MM.1S (cell line): ENCODE measurements at regions not wholly inside any gene's neighbourhood (a gene's known extent, or its start where the extent isn't known, plus 50 kb on each side); places are given as distances from the start of the nearest gene placed in this dataset.

Source experiments
- DNase-seq: peaks from one replicate; pipeline ENCODE4 v3.0.0-alpha.2; 2015
- H2AFZ ChIP-seq: fragments of 300-600 bp; sonication (generic); 2 replicates; pipeline ENCODE4 v1.6.0; 2016; ENCODE audit warnings: antibody characterized with exemption, low read length
- H3F3A ChIP-seq: fragments of 300-600 bp; sonication (generic); 2 replicates; pipeline ENCODE4 v1.6.1; 2016; ENCODE audit warnings: mild to moderate bottlenecking, antibody characterized with exemption, low read length, moderate library complexity, mixed read lengths; ENCODE audit not compliant: insufficient read depth
- H3K27ac ChIP-seq: fragments of 300-600 bp; sonication (generic); 2 replicates; pipeline ENCODE4 v1.5.1; 2016; ENCODE audit warnings: mild to moderate bottlenecking, low read length
- H3K27me3 ChIP-seq: fragments of 300-600 bp; sonication (generic); replicated peaks from 2 replicates; pipeline ENCODE4 v1.6.0; 2016; ENCODE audit warnings: low read length; ENCODE audit not compliant: insufficient read depth
- H3K36me3 ChIP-seq: fragments of 300-600 bp; sonication (generic); replicated peaks from 2 replicates; pipeline ENCODE4 v1.6.1; 2016; ENCODE audit warnings: mild to moderate bottlenecking, low read length, mixed read lengths; ENCODE audit not compliant: insufficient read depth
- H3K4me1 ChIP-seq: fragments of 300-600 bp; sonication (generic); 2 replicates; pipeline ENCODE4 v1.6.1; 2016; ENCODE audit warnings: low read length, mixed read lengths
- H3K4me2 ChIP-seq: fragments of 300-600 bp; sonication (generic); 2 replicates; pipeline ENCODE4 v1.6.0; 2016; ENCODE audit warnings: low read depth, low read length
- H3K4me3 ChIP-seq: fragments of 300-600 bp; sonication (generic); 2 replicates; pipeline ENCODE4 v1.5.1; 2016; ENCODE audit warnings: low read length, mixed read lengths
- H3K79me2 ChIP-seq: fragments of 300-600 bp; sonication (generic); 2 replicates; pipeline ENCODE4 v1.6.1; 2016; ENCODE audit warnings: mixed run types, low read length, mixed read lengths
- H3K9ac ChIP-seq: fragments of 300-600 bp; sonication (generic); 2 replicates; pipeline ENCODE4 v1.6.1; 2016; ENCODE audit warnings: low read length, mixed read lengths
- H3K9me2 ChIP-seq: fragments of 300-600 bp; sonication (generic); replicated peaks from 2 replicates; pipeline ENCODE4 v1.6.1; 2016; ENCODE audit warnings: mild to moderate bottlenecking, low read length, mixed read lengths; ENCODE audit not compliant: insufficient read depth
- H3K9me3 ChIP-seq: fragments of 300-600 bp; sonication (generic); replicated peaks from 2 replicates; pipeline ENCODE4 v1.6.1; 2016; ENCODE audit warnings: mild to moderate bottlenecking, low read length, mixed read lengths; ENCODE audit not compliant: insufficient read depth
- H4K20me1 ChIP-seq: fragments of 300-600 bp; sonication (generic); 2 replicates; pipeline ENCODE4 v1.6.1; 2016; ENCODE audit warnings: mild to moderate bottlenecking, low read length, moderate library complexity, mixed read lengths; ENCODE audit not compliant: insufficient read depth
- CTCF ChIP-seq: fragments of 300-600 bp; sonication (generic); IDR thresholded peaks from 2 replicates; pipeline ENCODE4 v1.5.1; 2016; ENCODE audit warnings: antibody characterized with exemption, low read length, mixed read lengths
- EZH2 ChIP-seq: fragments of 300-600 bp; sonication (generic); optimal IDR thresholded peaks from 2 replicates; pipeline ENCODE3; 2017; ENCODE audit warnings: low read depth, mild to moderate bottlenecking, antibody characterized with exemption, low read length, mixed read lengths
- EZH2phosphoT487 ChIP-seq: fragments of 300-600 bp; sonication (generic); IDR thresholded peaks from 2 replicates; pipeline ENCODE4 v1.6.1; 2018; ENCODE audit warnings: antibody characterized with exemption, low read length

GRCh38 chr5:167123126-167123525 lies 1168.3 kb upstream of the WWC1 start:
- Histone ChIP-seq H3K4me3 (no peak overlapping the region), H3K27ac (no peak overlapping the region), H3K36me3 (no peaks in the 10 kb centered on the region), H4K20me1 (no peaks in the 10 kb centered on the region), H2AFZ (no peak overlapping the region), H3K9me3 (no peaks in the 10 kb centered on the region), H3K27me3 (no peaks in the 10 kb centered on the region), H3F3A (no peaks in the 10 kb centered on the region), H3K9me2 (no peaks in the 10 kb centered on the region), H3K4me1 (no peaks in the 10 kb centered on the region), H3K9ac (no peak overlapping the region), H3K4me2 (no peak overlapping the region), H3K79me2 (no peaks in the 10 kb centered on the region)
- no peak for TF ChIP-seq CTCF
- TF ChIP-seq EZH2phosphoT487: no peak
- TF ChIP-seq EZH2: no peak
- DNase-seq: no peak

GRCh38 chr5:167128581-167128980 lies 1162.9 kb upstream of the WWC1 start:
- Histone ChIP-seq H3K4me1 (no peaks in the 10 kb centered on the region), H3F3A (no peaks in the 10 kb centered on the region), H3K4me2 (no peak overlapping the region), H3K9me2 (no peaks in the 10 kb centered on the region), H3K4me3 (no peak overlapping the region), H3K79me2 (no peaks in the 10 kb centered on the region), H3K9ac (no peak overlapping the region), H3K36me3 (no peaks in the 10 kb centered on the region), H3K9me3 (no peaks in the 10 kb centered on the region), H3K27ac (no peak overlapping the region), H4K20me1 (no peaks in the 10 kb centered on the region), H3K27me3 (no peaks in the 10 kb centered on the region), H2AFZ (no peak overlapping the region)
- DNase-seq: no peak
- TF ChIP-seq EZH2phosphoT487 (no peak), EZH2 (no peak), CTCF (no peak)

GRCh38 chr5:167140548-167141291 lies 1150.7 kb upstream of the WWC1 start:
- Histone ChIP-seq H3K27me3 (no peaks in the 10 kb centered on the region), H2AFZ (no peak overlapping the region), H3K4me3 (no peak overlapping the region), H3K27ac (no peak overlapping the region), H4K20me1 (no peaks in the 10 kb centered on the region), H3F3A (no peaks in the 10 kb centered on the region), H3K4me1 (no peaks in the 10 kb centered on the region), H3K4me2 (no peak overlapping the region), H3K9ac (no peak overlapping the region), H3K36me3 (no peaks in the 10 kb centered on the region), H3K79me2 (no peaks in the 10 kb centered on the region), H3K9me3 (no peaks in the 10 kb centered on the region), H3K9me2 (no peaks in the 10 kb centered on the region)
- TF ChIP-seq EZH2 (no peak), EZH2phosphoT487 (no peak), CTCF (no peak)
- DNase-seq: no peak
